GM04503 (cell line): ENCODE measurements at regions not wholly inside any gene's neighbourhood (a gene's known extent, or its start where the extent isn't known, plus 50 kb on each side); places are given as distances from the start of the nearest gene placed in this dataset.

Source experiments
- DNase-seq: peaks from one replicate; pipeline ENCODE4 v3.0.0-alpha.2; 2012; ENCODE audit warnings: low read depth

- DNase-seq, result no peak
These were observed 207.1 kb downstream of the UACA start for GRCh38 chr15:70556151-70556741.

DNA sequence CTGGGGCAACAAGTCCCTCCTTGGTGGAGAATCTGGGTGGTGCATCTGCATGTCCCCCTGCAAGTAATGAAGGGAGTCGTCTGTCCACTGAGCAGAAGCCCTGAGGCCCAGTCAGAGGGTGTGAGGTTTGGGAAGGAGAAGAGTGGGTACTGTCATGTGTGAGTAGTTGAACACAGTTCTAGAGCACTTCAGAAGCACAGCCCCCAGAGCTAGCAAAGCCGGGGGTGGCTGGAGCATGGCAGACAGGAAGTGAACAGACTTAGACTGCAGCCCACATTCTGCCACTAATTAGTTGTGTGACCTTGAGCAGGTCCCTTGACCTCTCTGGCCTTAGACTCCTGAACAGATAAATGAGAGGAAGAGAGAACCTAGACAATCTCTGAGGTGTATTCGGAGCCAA is 207.6 kb downstream of the UACA start:
- no peak for DNase-seq

DNA sequence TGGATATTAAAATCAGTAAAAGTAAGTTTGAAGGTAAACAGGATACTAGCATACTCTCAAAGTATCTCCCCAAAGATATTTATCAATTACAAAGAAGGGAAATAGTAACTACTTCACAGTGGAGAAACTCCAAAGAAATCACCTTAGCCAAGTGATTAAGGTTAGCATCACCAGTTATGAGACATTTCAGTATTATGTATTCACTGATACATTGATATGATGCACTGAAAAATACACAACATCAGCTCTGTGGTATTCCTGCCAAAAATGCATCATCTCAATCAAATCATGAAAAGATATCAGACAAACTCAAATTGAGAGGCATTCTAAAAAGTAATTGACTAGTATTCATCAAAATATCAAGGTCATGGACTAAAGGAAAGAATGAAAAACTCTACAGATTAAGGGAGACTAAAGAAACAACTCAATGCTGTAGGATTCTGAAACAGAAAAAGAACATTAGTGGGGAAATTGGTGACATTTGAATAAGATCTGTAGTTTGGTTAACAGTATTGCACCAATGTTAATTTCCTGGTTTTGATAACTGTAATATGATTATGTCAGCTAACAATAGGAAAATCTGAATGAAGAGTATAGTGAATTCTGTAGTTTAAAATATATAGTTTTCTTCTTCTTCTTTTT is 215.4 kb downstream of the UACA start:
- no peak for DNase-seq

DNA sequence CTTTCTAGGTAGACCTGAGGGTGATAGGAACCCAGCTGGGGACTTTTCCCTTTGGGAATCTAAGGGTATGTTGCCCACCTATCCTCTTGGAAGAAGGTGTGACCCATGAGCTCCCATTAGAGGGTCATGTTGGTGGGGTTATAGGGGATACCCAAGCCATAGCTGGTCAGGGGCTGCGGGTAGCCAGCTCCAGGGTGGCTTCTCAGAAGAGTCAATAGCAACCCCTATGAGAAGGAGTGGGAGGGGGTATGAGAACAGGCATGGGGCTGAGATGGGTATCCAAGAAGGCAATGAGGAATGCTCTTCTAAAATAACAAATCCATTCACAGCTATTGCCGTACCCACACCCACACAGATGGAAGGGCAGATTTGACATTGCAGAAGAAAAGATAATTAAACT is 217.8 kb downstream of the UACA start:
- DNase-seq, result no peak

GRCh38 chr15:70541511-70541910 is 221.8 kb downstream of the UACA start:
- no peak for DNase-seq

DNA sequence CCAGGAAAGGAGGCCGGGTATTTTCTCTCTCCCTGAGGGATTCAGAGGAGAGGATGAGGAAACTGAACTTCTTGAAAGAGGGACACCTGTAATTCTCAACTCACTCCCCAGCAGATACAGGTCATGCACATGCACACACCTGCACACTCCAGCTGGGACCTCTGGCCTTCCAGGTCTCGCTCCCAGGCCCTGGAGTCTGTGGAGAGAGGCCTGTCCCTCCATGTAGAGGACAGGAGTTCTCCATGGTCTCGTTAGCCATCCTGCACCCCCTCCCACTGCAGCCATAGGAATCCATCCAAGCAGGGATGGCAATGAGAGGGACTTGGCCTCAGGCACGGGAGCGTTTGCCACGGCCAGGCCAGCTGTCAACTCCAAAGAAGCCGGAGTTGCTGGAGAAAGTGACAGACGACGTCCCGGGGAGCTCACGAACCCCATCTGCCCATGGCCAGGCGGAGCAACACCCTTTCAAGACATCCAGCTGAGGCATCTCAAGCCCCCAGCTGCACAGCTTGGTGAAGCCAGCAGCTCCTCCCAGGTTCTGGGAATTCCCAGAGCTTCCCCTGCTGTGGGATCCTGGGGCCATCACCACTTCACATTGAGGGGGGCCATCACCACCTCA is 223.3 kb downstream of the UACA start:
- no peak for DNase-seq

DNA sequence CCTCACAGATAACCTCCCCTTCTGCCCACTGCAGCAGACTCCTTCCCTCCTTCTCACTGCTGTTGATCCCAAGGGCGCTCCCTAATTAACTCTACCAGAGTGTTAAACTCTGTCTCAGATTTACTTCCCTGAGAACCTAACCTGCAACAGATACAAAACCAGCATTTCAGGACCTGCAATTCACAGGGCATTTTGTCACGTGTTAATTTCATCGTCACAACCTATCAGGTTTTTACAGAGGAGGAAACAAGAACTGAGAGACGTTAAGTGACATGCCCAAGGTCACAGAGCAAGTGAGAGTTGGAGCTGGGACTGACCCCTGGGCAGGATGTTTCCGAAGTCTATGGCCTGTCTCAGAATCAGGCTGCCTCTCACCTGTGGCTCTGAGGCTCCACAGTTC is 223.9 kb downstream of the UACA start:
- no peak for DNase-seq

GRCh38 chr15:70538278-70538677 is 225.1 kb downstream of the UACA start:
- DNase-seq, result no peak

GRCh38 chr15:70535955-70536338 is 227.4 kb downstream of the UACA start:
- no peak for DNase-seq

- no peak for DNase-seq
These were observed 228.0 kb downstream of the UACA start for GRCh38 chr15:70535071-70535954.

GRCh38 chr15:70533931-70534742 is 229.2 kb downstream of the UACA start:
- DNase-seq, result peak; percentile 18

- no peak for DNase-seq
These were observed 230.7 kb downstream of the UACA start for GRCh38 chr15:70532531-70533186.

DNA sequence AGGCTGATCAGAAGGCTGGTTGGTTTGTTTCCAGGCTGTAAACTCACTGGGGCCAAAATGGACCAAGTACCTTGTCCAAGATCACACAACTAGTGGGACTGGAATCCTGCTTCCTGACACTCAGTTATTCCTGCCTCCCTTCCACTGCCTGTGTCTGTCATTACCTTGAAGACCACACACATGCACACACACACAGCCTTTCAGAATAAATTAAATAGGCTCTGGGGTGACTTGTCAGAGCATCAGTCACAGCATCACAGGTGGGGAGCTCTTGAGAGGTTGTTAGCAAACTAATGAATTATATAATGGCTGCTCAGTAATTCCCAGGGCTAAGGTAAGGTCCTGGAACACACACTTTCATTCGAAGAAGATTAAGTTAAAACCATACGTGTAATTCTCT is 231.8 kb downstream of the UACA start:
- DNase-seq, result no peak

- DNase-seq, result no peak
These were observed 232.5 kb downstream of the UACA start for GRCh38 chr15:70530906-70531305.

- no peak for DNase-seq
These were observed 232.9 kb downstream of the UACA start for GRCh38 chr15:70530503-70530902.

GRCh38 chr15:70530017-70530499 is 233.3 kb downstream of the UACA start:
- no peak for DNase-seq

- no peak for DNase-seq
These were observed 234.5 kb downstream of the UACA start for GRCh38 chr15:70528816-70529215.

DNA sequence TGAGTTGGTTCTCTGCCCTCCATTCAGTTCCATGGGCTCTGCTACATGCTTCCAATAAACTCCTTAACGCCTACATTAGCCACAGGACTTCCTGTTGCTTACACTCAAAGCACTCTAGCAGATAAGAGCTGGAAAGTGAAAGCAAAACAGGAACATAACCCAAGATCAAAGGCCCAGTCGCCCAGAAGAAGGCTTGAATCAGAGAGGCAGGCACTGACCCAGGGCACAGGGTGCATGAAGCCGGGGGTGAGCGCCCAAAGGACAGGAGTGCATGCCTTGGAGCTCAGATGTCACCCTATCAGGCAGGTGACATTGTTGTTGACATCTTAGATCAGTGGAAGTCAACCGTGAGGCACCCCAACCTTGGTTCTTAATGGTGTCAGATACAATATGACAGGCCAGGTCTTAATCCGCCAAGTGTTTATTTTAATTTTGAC is 235.1 kb downstream of the UACA start:
- DNase-seq, result no peak

DNA sequence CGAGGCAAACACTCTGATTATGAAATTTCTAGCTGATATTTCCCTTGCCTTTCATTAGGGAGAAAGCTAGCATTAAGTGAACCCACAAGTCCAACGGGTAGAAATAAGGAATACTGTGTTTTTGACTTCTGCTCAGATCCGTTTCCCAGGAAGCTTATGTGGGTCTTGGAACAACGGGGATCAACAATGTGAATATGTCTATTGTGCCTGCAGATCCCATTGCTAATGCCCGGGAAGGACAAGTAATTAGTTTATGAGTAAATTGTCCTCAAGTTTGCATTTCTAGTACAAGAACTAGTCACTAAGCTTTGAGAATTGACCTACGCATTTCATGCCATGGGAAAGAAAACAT is 236.4 kb downstream of the UACA start:
- DNase-seq, result no peak

GRCh38 chr15:70526221-70526973 is 237.0 kb downstream of the UACA start:
- peak; percentile 49 for DNase-seq

DNA sequence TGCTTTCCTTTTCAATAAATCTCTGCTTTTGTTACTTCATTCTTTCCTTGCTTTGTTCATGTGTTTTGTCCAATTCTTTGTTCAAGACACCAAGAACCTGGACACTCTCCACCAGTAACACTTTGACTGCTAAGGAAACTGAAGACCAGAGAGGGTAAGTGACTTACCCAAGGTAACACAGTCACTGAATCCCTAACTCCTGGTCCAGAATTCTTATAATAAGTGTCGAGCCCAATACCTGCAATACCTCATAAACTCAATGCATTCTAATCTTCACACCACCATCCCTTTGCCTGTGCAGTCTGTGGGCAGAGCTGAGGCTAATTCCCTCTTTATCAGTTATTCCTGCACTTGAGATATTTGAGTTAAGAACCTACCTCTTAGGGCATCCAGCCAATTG is 237.8 kb downstream of the UACA start:
- DNase-seq, result no peak
